GM18873 (cell line): ENCODE measurements at regions not wholly inside any gene's neighbourhood (a gene's known extent, or its start where the extent isn't known, plus 50 kb on each side); places are given as distances from the start of the nearest gene placed in this dataset.

Source experiments
- ATAC-seq: cut with Tn5 transposase; IDR thresholded peaks from one replicate; pipeline ENCODE4 v1.9.1; 2021; ENCODE audit warnings: mild to moderate bottlenecking, moderate library complexity, moderate number of reproducible peaks; ENCODE audit not compliant: unreplicated experiment, low FRiP score

GRCh38 chr9:89787595-89787994, 182.8 kb downstream of the GADD45G start:
- ATAC-seq, result no peak

- ATAC-seq, result no peak
These were observed 183.6 kb downstream of the GADD45G start for GRCh38 chr9:89788434-89788833.

GRCh38 chr9:89789922-89790510, 185.2 kb downstream of the GADD45G start:
- ATAC-seq, result no peak

GRCh38 chr9:89790542-89791109, 185.8 kb downstream of the GADD45G start:
- no peak for ATAC-seq

- ATAC-seq, result no peak
These were observed 186.9 kb downstream of the GADD45G start for GRCh38 chr9:89791754-89792153.

GRCh38 chr9:89792189-89793123, 187.6 kb downstream of the GADD45G start:
- no peak for ATAC-seq

GRCh38 chr9:89793124-89793495, 188.3 kb downstream of the GADD45G start:
- ATAC-seq, result no peak

GRCh38 chr9:89793551-89793950, 188.7 kb downstream of the GADD45G start:
- ATAC-seq, result no peak

DNA sequence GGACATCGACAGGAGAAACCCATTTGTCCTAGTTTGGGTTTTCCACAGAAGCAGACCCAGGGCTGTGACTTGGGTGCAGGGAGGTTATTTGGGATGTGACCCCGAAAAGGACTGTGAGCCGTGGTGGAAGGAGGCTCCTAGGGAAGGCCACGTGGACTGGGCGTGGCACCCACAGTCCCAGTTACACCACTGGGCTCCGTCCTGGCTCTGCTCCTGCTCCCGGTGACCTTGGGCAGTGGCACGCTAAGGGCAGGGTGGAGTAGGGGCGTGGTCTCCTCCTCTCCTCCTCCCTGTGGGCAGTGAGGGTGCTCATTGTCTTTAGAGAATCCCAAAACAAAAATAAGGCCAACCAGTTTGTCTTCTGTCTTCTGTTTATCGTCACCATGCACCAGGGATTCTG, 190.1 kb downstream of the GADD45G start:
- no peak for ATAC-seq

GRCh38 chr9:89795538-89796195, 190.9 kb downstream of the GADD45G start:
- ATAC-seq, result no peak

- no peak for ATAC-seq
These were observed 191.8 kb downstream of the GADD45G start for GRCh38 chr9:89796606-89797005.

DNA sequence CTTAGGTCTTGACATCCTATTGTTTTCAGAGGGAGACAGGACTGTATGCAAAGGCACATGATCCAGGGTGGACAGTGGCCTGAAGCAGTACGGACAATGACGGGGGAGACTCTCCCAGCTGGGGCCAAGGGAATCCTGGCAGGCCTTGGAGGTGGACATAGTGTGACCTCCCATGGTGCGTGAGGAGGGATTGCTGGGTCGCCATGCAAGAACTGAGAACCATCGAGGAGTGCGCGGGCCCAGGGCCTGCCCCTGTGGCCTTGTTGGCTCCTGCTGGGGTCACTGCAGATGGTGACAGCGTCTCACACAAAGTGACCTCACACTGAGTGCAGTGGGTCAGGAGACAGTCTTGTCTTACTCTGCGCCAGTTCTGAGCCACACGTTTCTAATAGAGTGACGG, 192.4 kb downstream of the GADD45G start:
- no peak for ATAC-seq

DNA sequence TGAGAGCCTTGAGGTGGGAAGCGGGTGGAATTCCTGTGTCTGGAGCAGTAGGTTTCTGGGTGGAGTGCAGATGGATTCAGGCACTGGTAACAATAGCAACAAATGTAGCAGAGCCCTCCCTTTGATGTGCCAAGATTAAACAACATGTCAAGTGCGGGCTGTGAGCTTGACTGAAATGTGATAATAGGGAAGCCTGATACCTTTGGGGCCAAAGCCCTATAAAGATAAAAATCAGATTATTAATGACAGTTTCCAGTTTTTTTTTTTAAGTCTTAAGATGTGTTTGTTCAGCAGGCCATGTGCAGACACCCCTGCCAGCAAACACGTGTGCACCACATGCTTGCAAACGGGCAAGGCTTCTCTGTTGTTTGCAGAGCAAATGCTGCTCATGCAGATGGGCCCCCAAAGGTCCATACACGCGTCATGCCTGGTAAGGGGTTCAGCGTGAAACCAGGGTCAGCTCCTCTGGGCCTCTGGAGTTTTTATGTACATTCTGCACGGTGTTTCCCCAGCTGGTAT, 193.2 kb downstream of the GADD45G start:
- ATAC-seq, result no peak

DNA sequence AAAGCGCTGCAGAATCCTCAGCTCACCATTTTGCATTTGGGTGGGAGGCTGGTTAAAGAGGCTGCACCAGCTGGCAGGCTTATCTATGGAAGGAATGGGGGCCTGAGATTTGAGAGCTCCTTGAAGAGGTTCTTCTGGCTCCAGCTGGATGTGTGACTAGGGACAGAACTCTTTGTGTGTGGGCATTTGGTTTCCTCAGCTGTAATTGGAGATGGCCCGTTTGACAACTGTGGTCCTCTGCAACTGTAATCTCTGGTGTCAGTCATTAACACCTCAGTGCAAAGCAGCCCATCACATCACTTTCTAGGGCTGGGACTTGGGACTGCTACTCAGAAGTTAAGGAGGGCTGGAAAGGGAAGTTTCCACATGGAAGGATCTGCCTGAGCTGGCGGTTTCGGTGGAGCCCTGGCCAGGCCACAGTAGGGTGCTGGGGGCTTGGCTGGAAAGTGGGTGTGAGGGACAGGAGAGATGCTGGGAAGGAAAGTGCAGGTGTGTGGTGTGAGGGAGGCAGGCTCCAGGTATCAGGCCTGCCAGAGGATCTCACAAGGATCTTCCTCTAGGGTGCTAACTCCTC, 193.8 kb downstream of the GADD45G start:
- ATAC-seq, result no peak

DNA sequence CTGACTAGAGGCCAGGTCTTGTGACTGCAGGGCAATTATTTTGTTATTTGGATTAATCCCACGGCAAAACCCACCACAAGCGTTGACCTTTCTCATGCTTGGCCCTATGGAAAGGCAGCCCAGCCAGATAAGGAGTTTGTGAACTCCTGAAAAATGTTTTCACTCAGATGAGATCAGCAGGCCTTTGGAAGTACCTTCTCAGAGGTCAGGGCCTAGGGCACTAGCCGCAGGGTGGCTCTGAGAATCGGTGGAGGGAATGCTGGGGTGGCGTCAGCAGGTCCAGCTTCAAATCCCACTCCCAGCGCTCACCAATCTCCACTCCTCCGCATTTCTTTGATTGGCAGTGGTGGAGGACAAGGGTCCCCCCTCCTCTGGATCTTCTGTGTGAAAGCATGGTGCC, 194.4 kb downstream of the GADD45G start:
- no peak for ATAC-seq

GRCh38 chr9:89799766-89800165, 195.0 kb downstream of the GADD45G start:
- no peak for ATAC-seq

DNA sequence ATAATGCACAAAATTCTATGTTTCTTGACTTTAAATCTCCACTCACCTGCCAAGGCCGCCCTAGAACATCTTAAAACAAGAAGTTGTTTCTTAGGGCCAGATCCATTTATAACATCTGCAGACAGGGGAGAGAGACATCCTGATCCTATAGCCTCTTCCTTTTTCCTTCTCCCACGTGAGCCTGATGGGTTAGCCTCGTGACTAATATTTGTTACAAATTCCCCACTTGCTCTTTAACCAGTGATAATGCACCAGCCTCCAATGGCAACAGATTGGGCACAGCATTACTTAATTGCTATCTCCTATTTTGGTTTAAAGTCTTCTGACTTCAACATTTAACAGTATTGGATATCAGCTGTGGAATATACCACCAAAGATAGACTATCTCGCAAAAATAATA, 196.5 kb downstream of the GADD45G start:
- no peak for ATAC-seq

GRCh38 chr9:89801742-89802670, 197.2 kb downstream of the GADD45G start:
- ATAC-seq, result no peak

DNA sequence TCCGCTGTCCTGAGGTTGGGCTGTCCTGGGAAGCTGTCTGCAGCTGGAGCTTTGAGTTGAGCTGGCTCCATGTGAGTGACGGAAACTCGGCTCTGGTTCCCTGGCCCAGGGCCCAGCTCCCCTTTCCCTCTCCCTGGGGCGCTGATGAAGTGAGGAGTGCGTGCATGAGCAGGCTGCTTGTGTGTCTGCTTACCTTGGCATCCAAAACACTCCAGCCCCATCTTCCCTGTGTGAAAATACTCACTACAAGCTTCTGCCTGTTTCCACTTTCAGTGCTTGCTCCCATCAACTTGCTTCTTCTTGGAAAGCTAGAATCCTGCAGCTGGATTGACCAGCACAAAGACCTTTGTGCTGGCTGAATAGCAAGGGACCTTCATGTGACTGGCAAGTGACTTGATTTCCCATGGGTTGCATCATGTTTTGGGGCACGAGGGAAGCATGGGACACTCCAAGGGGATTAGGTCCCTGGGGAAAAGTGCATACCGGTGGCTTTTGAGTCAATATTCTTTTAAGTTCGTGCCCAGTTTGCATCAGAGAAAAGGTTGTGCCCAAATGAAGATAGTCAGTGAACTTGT, 198.1 kb downstream of the GADD45G start:
- ATAC-seq, result no peak
